Nephron (organoid): ENCODE measurements at regions not wholly inside any gene's neighbourhood (a gene's known extent, or its start where the extent isn't known, plus 50 kb on each side); places are given as distances from the start of the nearest gene placed in this dataset.
"Not testable (repeated sequence)": the region's sequence is repeated elsewhere in the genome, so short reads cannot be mapped to it uniquely, and the experiment has no call there.

ENCODE experiments used
- H3K27ac Mint-ChIP-seq, 3 experiments: 2 replicates each; pipeline ENCODE4 v1.8.0; 2020; ENCODE audit warnings: mixed read lengths in 3 of 3, mild to moderate bottlenecking in 2 of 3, moderate library complexity in 1 of 3
- H3K27me3 Mint-ChIP-seq: 2 replicates; pipeline ENCODE4 v1.8.0; 2021; ENCODE audit warnings: low read depth, mild to moderate bottlenecking, moderate library complexity, mixed read lengths
- H3K36me3 Mint-ChIP-seq: 2 replicates; pipeline ENCODE4 v1.8.0; 2020; ENCODE audit warnings: low read depth, mixed read lengths
- H3K4me1 Mint-ChIP-seq: 2 replicates; pipeline ENCODE4 v1.8.0; 2020; ENCODE audit warnings: mixed read lengths
- H3K4me3 Mint-ChIP-seq, 3 experiments: 2 replicates each; pipeline ENCODE4 v1.8.0; 2020; ENCODE audit warnings: mild to moderate bottlenecking in 3 of 3, mixed read lengths in 3 of 3, moderate library complexity in 2 of 3
- H3K9me3 Mint-ChIP-seq: 2 replicates; pipeline ENCODE4 v1.8.0; 2020; ENCODE audit warnings: mixed read lengths
- TF ChIP-seq, protein P1 (sequence below), 3 experiments: fragments of 200-600 bp; sonication (generic); IDR thresholded peaks; one replicate each; pipeline ENCODE4 v1.5.0; 2021; ENCODE audit warnings: antibody characterized with exemption in 3 of 3; ENCODE audit not compliant: unreplicated experiment in 3 of 3

DNA sequence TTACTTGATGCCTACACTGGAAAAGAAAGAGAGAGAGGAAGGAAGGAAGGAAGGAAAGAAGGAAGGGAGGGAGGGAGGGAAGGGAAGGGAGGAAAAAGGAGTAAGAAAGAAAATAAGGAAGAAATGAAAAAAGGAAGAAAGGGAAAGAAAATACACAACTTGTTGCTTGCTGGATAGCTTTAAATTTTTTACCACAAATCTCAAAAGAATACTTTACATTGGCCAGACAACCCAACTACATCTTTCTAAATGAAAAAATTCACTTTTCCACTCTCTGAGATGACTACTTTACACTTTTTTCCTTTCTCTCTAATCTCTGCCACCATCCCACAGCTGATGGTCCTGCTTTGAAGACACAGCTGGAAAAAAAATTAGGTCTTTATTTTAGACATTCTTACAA is 228.9 kb upstream of the FAM78B start:
- Mint-ChIP-seq H3K27me3 (no peaks in the 10 kb centered on the region), H3K4me1 (no peaks in the 10 kb centered on the region), H3K9me3 (no peaks in the 10 kb centered on the region), H3K27ac (no peak overlapping the region), H3K36me3 (no peaks in the 10 kb centered on the region), H3K4me3 (no peak overlapping the region)
- TF ChIP-seq, protein P1, sequence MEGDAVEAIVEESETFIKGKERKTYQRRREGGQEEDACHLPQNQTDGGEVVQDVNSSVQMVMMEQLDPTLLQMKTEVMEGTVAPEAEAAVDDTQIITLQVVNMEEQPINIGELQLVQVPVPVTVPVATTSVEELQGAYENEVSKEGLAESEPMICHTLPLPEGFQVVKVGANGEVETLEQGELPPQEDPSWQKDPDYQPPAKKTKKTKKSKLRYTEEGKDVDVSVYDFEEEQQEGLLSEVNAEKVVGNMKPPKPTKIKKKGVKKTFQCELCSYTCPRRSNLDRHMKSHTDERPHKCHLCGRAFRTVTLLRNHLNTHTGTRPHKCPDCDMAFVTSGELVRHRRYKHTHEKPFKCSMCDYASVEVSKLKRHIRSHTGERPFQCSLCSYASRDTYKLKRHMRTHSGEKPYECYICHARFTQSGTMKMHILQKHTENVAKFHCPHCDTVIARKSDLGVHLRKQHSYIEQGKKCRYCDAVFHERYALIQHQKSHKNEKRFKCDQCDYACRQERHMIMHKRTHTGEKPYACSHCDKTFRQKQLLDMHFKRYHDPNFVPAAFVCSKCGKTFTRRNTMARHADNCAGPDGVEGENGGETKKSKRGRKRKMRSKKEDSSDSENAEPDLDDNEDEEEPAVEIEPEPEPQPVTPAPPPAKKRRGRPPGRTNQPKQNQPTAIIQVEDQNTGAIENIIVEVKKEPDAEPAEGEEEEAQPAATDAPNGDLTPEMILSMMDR (IDR thresholded peaks at IDR 0.05; ENCODE audit: unreplicated experiment in 3 of 3) = no peak

DNA sequence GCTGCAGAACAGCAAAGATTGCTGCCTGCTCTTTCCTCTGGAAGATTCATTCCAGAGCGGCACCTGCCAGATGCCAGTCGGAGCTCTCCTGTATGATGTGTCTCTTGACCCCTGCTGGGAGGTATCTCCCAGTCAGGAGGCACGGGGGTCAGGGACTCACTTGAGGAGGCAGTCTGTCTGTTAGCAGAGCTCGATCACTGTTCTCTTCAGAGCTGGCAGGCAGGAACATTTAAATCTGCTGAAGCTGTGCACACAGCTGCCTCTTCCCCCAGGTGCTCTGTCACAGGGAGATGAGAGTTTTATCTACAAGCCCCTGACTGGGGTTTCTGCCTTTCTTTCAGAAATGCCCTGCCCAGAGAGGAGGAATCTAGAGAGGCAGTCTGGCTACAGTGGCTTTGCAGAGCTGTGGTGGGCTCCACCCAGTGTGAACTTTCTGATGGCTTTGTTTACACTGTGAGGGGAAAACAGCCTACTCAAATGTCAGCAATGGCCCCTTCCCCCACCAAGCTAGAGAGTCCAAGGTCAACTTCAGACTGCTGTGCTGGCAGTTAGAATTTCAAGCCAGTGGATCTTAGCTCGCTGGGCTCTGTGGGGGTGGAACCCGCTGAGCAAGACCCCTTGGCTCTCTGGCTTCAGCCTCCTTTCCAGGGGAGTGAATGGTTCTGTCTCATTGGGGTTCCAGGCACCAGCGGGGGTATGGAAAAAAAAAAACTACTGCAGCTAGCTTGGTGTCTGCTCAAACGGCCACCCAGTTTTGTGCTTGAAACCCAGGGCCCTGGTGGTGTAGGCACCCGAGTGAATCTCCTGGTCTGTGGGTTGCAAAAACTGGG is 242.7 kb upstream of the FAM78B start:
- H3K27ac Mint-ChIP-seq, H3K27me3 Mint-ChIP-seq, H3K4me1 Mint-ChIP-seq, H3K4me3 Mint-ChIP-seq, H3K36me3 Mint-ChIP-seq: not testable (repeated sequence)
- H3K9me3 Mint-ChIP-seq = peaks cover 35% of the 10 kb centered on the region

DNA sequence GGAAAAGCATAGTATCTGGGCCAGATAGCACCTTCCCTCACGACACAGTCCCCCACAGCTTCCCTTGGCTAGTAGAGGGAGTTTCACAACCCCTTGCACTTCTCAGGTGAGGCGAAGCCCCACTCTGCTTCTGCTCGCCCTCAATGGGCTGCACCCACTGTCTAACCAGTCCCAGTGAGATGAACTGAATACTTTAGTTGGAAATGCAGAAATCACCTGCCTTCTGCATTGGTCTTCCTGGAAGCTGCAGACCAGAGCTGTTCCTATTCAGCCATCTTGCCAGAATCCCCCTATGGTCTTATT is 243.2 kb upstream of the FAM78B start:
- Mint-ChIP-seq H3K36me3 (no peaks in the 10 kb centered on the region), H3K27me3 (no peaks in the 10 kb centered on the region), H3K27ac (no peak overlapping the region), H3K9me3 (peaks cover 35% of the 10 kb centered on the region), H3K4me3 (no peak overlapping the region), H3K4me1 (no peaks in the 10 kb centered on the region)
- TF ChIP-seq, protein P1 (IDR thresholded peaks at IDR 0.05; ENCODE audit: unreplicated experiment in 3 of 3) = no peak

DNA sequence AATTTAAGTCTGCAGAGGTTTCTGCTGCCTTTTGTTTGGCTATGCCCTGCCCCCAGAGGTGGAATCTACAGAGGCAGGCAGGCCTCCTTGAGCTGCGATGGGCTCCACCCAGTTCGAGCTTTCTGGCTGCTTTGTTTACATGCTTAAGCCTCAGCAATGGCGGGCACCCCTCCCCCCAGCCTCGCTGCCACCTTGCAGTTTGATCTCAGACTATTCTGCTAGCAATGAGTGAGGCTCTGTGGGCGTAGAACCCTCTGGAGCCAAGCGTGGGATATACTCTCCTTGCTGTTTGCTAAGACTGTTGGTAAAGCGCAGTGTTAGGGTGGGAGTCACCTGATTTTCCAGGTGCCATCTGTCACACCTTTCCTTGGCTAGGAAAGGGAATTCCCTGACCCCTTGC is 250.0 kb upstream of the FAM78B start:
- H3K4me1 Mint-ChIP-seq, H3K27me3 Mint-ChIP-seq, H3K4me3 Mint-ChIP-seq, H3K36me3 Mint-ChIP-seq, H3K9me3 Mint-ChIP-seq, H3K27ac Mint-ChIP-seq: not testable (repeated sequence)

DNA sequence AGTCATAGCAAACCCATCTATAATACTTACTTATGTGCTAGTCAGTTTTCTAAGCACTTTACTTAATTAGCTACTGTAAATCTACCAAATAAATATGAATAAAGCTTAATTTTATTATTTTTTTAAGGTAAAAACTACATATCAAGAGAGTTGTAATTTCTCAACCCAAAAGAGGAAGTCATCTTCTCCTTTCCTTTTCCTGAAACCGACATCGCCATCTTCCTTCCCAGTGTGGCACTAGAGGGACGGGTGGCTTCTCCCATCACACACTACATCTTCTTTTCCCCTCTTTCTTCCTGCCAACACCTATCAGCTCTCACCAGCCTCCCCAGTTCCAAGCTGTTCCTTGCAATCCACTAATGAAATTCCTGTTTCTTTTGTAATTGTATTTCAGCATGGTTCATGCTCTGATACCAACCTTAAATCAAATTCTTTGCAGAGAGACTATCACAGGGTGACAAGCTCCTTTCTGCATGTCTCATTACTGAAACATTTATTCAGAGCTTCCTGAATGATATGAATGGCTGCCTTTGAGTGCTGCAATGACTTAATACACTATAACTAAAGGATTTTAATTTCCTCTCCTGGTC is 251.6 kb upstream of the FAM78B start:
- H3K27ac Mint-ChIP-seq = no peak overlapping the region
- TF ChIP-seq, protein P1 (IDR thresholded peaks at IDR 0.05; ENCODE audit: unreplicated experiment in 3 of 3) = no peak
- H3K4me1 Mint-ChIP-seq = no peaks in the 10 kb centered on the region
- H3K27me3 Mint-ChIP-seq = peaks cover 4% of the 10 kb centered on the region
- H3K9me3 Mint-ChIP-seq = peaks cover 3% of the 10 kb centered on the region
- no peaks in the 10 kb centered on the region for H3K36me3 Mint-ChIP-seq
- H3K4me3 Mint-ChIP-seq = no peak overlapping the region

DNA sequence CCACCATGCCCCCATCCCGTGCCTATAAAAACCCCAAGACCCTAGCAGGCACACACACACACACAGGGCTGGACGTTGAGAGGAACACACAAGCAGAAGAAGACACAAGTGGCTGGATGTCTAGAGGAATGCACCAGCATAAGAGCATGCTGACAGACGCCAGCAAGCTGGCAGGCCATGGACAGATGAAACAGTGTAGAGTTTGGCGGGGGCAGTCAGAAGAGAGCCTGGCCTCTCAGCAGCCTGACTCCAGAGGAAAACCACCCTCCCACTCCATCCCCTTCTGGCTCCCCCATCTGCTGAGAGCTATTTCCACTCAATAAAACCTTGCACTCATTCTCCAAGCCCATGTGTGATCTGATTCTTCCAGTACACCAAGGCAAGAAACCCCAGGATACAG is 255.8 kb upstream of the FAM78B start:
- not testable (repeated sequence) for H3K4me3 Mint-ChIP-seq, H3K9me3 Mint-ChIP-seq, H3K4me1 Mint-ChIP-seq, H3K27me3 Mint-ChIP-seq, H3K36me3 Mint-ChIP-seq, H3K27ac Mint-ChIP-seq

DNA sequence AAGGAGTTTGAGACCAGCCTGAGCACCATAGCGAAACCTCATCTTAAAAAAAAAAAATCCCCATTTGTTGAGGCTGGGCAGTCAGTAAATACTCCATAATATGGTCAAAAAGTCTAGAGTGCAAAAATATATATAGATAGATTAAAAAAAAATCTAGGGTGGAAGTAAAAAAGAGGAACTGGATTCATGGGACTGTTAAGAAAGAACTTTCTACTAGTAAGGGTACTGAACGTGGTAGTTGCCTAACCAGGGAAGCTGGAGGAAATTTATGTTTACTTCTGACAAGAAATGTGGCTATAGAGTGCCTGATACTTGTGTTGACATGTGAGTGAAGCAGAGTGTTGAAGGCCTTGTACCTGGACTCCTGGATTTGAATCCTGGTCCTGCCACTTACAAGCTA is 265.9 kb upstream of the FAM78B start:
- Mint-ChIP-seq H3K4me3 (no peak overlapping the region), H3K4me1 (no peaks in the 10 kb centered on the region), H3K27me3 (no peaks in the 10 kb centered on the region), H3K27ac (no peak overlapping the region), H3K9me3 (peaks cover 2% of the 10 kb centered on the region), H3K36me3 (no peaks in the 10 kb centered on the region)
- TF ChIP-seq, protein P1 (IDR thresholded peaks at IDR 0.05; ENCODE audit: unreplicated experiment in 3 of 3) = no peak
